OCI-M2 (cell line): ENCODE measurements at regions not wholly inside any gene's neighbourhood (a gene's known extent, or its start where the extent isn't known, plus 50 kb on each side); places are given as distances from the start of the nearest gene placed in this dataset.
A peak's percentile ranks its signal among the peaks of the same experiment; 100 is the strongest.

Source experiments
- DNase-seq: peaks from one replicate; lab custom pipeline; 2025; ENCODE audit not compliant: unreplicated experiment; lab: John Stamatoyannopoulos, UW

DNA sequence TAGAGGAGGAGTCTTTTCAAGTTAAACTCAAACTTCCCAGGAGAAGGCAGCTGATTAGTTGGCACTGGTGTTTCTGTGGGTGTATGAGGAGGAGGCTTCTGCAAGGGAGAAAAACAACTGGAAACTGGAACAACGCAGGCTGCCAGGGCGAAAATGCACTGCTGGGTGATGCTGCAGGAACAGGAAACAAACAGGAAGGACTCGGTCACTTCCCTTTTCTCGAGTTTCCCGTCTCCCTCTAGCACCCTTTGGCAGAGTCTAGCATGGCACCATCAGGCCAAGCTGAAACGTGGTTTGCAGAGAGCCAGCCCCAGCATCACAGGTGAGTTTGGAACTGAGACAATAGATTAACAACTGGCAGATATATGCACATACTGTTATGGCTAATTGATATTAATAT lies 77.5 kb upstream of the CAST start:
- no peak for DNase-seq

DNA sequence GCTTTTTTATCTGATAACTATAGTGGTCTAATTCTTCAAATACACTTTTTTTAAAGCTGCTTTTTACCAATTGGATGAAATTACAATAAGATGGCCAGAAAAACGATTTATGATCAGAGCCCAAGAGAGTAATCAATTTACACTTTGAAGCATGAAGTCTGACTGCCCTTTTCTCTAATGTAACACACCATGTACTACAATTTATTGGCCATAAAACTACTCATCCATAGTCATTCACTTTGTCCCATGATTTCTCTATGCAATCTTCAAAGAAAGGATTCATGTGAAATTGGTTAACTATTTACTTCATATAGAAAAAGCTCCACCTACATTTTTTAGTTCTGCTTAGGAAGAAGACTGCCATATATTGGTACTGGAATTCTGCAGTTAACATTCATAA lies 73.6 kb upstream of the CAST start:
- DNase-seq = no peak

DNA sequence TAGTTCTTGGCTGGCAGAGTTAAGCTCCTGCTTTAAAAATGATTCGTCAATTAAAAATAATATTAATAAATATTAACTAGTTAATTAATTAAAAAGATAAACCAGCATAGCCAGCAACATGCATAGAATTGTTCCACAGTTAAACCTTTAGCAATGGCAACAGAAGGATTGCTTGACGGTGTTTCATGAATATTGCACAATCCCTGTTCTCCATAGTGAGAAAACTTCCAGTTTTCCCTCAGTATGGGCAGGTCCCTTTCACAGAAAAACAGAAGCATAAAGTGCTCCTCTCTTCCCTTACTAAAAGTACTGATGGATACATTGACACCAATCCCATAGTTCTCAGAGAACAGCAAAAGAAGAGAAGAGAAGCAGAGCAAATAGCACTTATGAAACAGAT lies 71.4 kb upstream of the CAST start:
- no peak for DNase-seq

GRCh38 chr5:96595300-96596090 lies 66.7 kb upstream of the CAST start:
- no peak for DNase-seq

- DNase-seq = no peak
Observed at GRCh38 chr5:96597438-96598020, 64.6 kb upstream of the CAST start.

- DNase-seq = no peak
Observed at GRCh38 chr5:96601200-96601599, 61.0 kb upstream of the CAST start.

DNA sequence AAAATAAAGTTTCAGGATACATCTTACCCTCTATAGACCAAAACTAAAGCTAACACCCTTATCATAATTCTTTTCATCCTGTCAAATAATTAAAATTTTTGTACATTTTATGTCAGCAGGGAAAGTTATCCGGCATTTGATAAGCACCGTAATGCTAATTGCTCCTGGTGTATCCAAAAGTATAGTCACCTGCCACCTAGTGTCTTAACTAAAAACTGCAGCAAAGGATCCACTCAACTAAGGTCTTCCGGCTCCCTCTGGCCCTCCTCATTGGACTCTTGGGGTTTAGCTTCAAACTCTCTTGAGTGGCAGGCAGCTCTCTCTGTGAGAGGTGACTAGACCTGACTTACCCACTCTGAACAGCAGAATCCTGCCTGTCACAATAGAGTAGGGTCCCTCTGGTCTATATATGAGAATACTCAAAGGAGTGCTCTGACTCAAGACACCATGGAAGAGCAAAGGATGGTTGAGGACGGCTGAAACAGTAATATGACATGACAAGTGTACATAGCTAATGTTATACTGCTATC lies 60.4 kb upstream of the CAST start:
- DNase-seq = peak; percentile 36

GRCh38 chr5:96602776-96603175 lies 59.4 kb upstream of the CAST start:
- DNase-seq = no peak

- no peak for DNase-seq
Observed at GRCh38 chr5:96605144-96605837, 56.9 kb upstream of the CAST start.

DNA sequence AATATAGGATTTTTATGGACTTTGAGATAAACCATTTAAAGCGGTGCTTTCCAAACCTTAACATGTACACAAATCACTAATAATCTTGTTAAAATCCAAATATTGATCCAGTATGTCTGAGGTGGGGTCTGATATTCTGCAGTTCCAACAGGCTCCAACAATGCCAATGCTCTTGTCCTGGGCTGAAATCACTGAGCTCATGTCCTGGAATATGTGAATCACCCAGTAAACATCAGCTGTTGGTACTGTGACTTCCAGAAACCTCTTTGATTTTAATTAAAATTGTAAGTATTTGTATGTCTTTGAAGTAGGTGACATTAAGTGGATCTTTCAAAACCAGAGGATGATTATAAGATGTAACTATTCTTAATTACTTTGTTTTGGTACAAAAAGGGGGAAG lies 52.8 kb upstream of the CAST start:
- no peak for DNase-seq

GRCh38 chr5:96610747-96611146 lies 51.4 kb upstream of the CAST start:
- no peak for DNase-seq

DNA sequence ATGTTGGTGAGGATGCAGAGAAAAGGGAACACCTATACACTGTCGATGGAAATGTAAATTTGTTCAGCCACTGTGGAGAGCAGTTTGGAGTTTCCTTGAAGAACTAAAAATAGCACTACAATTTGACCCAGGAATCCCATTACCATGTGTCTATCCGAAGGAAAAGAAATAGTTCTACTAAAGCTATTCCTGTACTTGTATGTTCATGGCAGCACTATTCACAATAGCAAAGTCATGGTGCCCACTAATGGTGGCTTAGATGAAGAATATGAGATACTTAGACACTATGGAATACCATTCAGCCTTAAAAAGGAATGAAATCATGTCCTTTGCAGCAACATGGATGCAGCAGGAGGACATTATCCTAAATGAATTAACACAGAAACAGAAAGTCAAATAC lies 50.2 kb upstream of the CAST start:
- no peak for DNase-seq
